ENCODE measurements at regions not wholly inside any gene's neighbourhood (a gene's known extent, or its start where the extent isn't known, plus 50 kb on each side); places are given as distances from the start of the nearest gene placed in this dataset.

- in situ Hi-C loops (cut with MboI), result no loop called here
- intact Hi-C loops (cut with micrococcal nuclease), result no loop called here
These were observed 428.4 kb downstream of the CSNK1G3 start for GRCh38 chr5:123940416-123940815.

More at GRCh38 chr5:123940416-123940815, 428.4 kb downstream of the CSNK1G3 start:
- POLR2A ChIA-PET, result no interaction called here
- Histone ChIP-seq H3K9ac (ENCODE audit: insufficient read depth in 1 of 2, low read depth in 2 of 2, low read length in 2 of 2) (no peak overlapping the region), H3K9me1 (ENCODE audit: control insufficient read depth, insufficient read depth, low read length) (no peaks in the 10 kb centered on the region), H4K20me1 (replicated peaks; ENCODE audit: control insufficient read depth, insufficient read depth, low read length) (no peaks in the 10 kb centered on the region), H3K4me2 (ENCODE audit: insufficient read depth, low read length) (no peak overlapping the region), H3K79me2 (ENCODE audit: control insufficient read depth, insufficient read depth, low read length) (no peaks in the 10 kb centered on the region), H3K4me1 (replicated peaks in 1 of 2; ENCODE audit: control insufficient read depth in 2 of 2, insufficient read depth in 2 of 2, low read length in 2 of 2) (no peaks in the 10 kb centered on the region), H3K27ac (ENCODE audit: extremely low read depth, low read depth, low read length) (no peak overlapping the region), H3K4me3 (no peak overlapping the region), H2AFZ (ENCODE audit: low read depth, low read length) (no peak overlapping the region), H3K27me3 (ENCODE audit: control insufficient read depth in 2 of 2, insufficient read depth in 2 of 2, low read length in 2 of 2) (no peaks in the 10 kb centered on the region), H3K9me3 (replicated peaks; ENCODE audit: control insufficient read depth, insufficient read depth, low read depth, low read length) (no peaks in the 10 kb centered on the region), H3K36me3 (ENCODE audit: control insufficient read depth, insufficient read depth, low read length) (no peaks in the 10 kb centered on the region)
- DNase-seq (ENCODE audit: extremely low read depth in 1 of 4, low spot score in 3 of 4) (no peak), ATAC-seq (no peak), FAIRE-seq (no peak)
- CTCF ChIA-PET (ENCODE audit: low intra/inter-chr PET ratio), result no interaction called here
- no peak for TF ChIP-seq MYNN (IDR thresholded peaks at IDR 0.05)
- no peak for TF ChIP-seq MYNN (CRISPR knock-in tag; IDR thresholded peaks at IDR 0.05)
- no peak for TF ChIP-seq ZBED1 (IDR thresholded peaks at IDR 0.05)
- no peak for TF ChIP-seq MEIS2 (IDR thresholded peaks at IDR 0.05; ENCODE audit: partially characterized antibody)
- TF ChIP-seq ETV5 (CRISPR knock-in tag; IDR thresholded peaks at IDR 0.05; ENCODE audit: low read depth), result no peak
- TF ChIP-seq MIER1 (IDR thresholded peaks at IDR 0.05; ENCODE audit: low read depth), result no peak
- TF ChIP-seq MCM2 (IDR thresholded peaks at IDR 0.05; ENCODE audit: low read depth), result no peak
- no peak for TF ChIP-seq DMBX1 (CRISPR knock-in tag; IDR thresholded peaks at IDR 0.05; ENCODE audit: borderline replicate concordance)
- TF ChIP-seq THAP12 (CRISPR knock-in tag; IDR thresholded peaks at IDR 0.05), result no peak
- no peak for TF ChIP-seq POLR2G (IDR thresholded peaks at IDR 0.05; ENCODE audit: low read depth, low read length)
- no peak for TF ChIP-seq DIDO1 (tag; IDR thresholded peaks at IDR 0.05; ENCODE audit: low read depth)
- TF ChIP-seq PHF8 (IDR thresholded peaks at IDR 0.05; ENCODE audit: borderline replicate concordance, low read length), result no peak
- TF ChIP-seq ID3 (CRISPR knock-in tag; IDR thresholded peaks at IDR 0.05), result no peak
- no peak for TF ChIP-seq ID3 (tag; IDR thresholded peaks at IDR 0.05)
- TF ChIP-seq RBM15 (IDR thresholded peaks at IDR 0.05; ENCODE audit: insufficient read depth, low read length), result no peak
- TF ChIP-seq MNT (conservative IDR thresholded peaks at IDR 0.05), result no peak
- no peak for TF ChIP-seq ZNF174 (CRISPR knock-in tag; IDR thresholded peaks at IDR 0.05)
- BruUV-seq (replicated peaks), result no TSS peak

Measured in K562 (cell line).